ENCODE measurements at regions not wholly inside any gene's neighbourhood (a gene's known extent, or its start where the extent isn't known, plus 50 kb on each side); places are given as distances from the start of the nearest gene placed in this dataset.
"Not testable (repeated sequence)": the region's sequence is repeated elsewhere in the genome, so short reads cannot be mapped to it uniquely, and the experiment has no call there.

- not testable (repeated sequence) for TF ChIP-seq GATA1 (IDR thresholded peaks at IDR 0.05; ENCODE audit: low read depth, low read length); POLR2A (IDR thresholded peaks at IDR 0.05; ENCODE audit: low read length)
Observed at GRCh38 chr11:87507722-87508121, 470.0 kb downstream of the TMEM135 start.

Data from erythroblast (primary cell).